IPS-18c (cell line): ENCODE measurements at regions not wholly inside any gene's neighbourhood (a gene's known extent, or its start where the extent isn't known, plus 50 kb on each side); places are given as distances from the start of the nearest gene placed in this dataset.

Experiments
- H3K4me3 ChIP-seq: 2 replicates; pipeline ENCODE4 v1.7.0; 2013; ENCODE audit warnings: low read depth, mild to moderate bottlenecking, low read length, moderate library complexity; ENCODE audit not compliant: insufficient read depth
- H3K9me3 ChIP-seq: one replicate; pipeline ENCODE4 v1.6.1; 2013; ENCODE audit warnings: mild to moderate bottlenecking, low read length, moderate library complexity; ENCODE audit not compliant: control insufficient read depth, insufficient read depth

DNA sequence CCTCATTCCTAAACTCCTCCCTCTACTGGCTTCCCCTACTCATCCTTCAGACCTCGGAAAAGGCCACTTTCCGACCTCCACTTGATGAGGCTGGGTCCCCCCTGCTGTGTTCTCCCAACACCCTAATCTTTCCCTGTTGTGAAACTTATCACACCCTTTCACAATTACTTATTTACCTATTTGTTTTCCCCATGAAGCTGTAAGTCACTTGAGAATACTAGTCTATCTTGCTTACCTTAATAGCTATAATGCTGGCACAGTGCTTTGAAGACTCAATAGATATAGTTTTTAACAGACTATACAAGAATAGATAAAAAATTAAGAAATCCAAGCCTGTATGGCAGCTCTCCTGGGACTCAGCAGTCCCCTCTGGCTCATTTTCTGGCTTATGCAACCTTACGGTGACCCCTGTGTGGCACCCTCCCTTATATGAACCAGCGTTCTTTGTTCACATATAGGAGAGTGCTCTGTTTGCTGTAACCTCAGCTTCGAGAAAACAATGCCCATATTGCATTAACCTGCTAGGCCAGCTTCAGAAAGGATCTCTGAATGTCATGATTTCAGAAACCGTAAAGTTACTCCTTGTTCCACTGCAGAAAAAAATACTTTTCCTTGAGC is 220.4 kb upstream of the PKDCC start:
- H3K9me3 ChIP-seq: no peaks in the 10 kb centered on the region
- H3K4me3 ChIP-seq: no peak overlapping the region

GRCh38 chr2:41828052-41828643 is 219.7 kb upstream of the PKDCC start:
- Histone ChIP-seq H3K4me3 (no peak overlapping the region), H3K9me3 (no peaks in the 10 kb centered on the region)

DNA sequence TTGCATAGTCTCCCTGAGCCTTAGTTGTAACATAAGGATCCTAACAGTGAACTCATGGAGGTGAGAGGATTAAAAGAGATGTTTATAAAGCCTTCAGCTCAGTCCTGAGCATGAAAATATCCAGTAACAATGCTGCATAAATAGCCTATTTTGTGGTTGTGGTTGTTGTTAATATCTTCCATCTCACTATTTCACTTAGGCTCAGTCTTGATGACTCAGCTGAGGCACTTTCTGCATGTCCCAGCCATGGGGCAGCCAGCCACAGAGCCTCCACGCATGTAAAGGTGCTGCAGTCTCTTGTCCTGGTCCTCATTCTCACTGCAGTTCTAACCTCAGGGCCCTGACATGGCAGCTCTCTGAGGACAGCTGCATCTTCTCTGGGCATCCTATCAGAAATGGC is 218.8 kb upstream of the PKDCC start:
- H3K4me3 ChIP-seq: no peak overlapping the region

GRCh38 chr2:41830600-41830999 is 217.2 kb upstream of the PKDCC start:
- no peaks in the 10 kb centered on the region for H3K9me3 ChIP-seq
- H3K4me3 ChIP-seq: no peak overlapping the region

More for the DNA sequence above, 218.8 kb upstream of the PKDCC start:
- no peaks in the 10 kb centered on the region for H3K9me3 ChIP-seq

- Histone ChIP-seq H3K4me3 (no peak overlapping the region), H3K9me3 (no peaks in the 10 kb centered on the region)
Measured at GRCh38 chr2:41832218-41832617, 215.6 kb upstream of the PKDCC start.

GRCh38 chr2:41835401-41835800 is 212.4 kb upstream of the PKDCC start:
- H3K9me3 ChIP-seq: no peaks in the 10 kb centered on the region
- no peak overlapping the region for H3K4me3 ChIP-seq

DNA sequence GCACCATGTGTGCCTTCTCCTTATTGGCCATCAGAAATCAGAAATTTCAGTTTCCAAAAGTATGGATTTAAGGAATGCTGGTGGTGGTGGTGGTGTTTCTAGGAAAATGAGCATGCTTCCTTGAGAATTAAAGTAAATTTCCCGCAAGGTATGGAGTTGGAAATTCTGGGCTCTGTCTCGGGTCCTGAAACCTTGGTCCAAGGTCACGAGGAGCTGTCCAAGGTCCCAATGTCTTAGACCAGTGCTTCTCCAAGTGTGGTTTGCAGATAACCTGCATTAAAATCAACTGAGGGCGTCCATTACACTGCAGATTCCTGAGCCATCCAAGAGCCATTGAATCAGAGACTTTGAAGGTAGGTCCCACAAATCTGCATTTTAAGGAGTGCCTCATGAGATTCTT is 210.9 kb upstream of the PKDCC start:
- Histone ChIP-seq H3K9me3 (no peaks in the 10 kb centered on the region), H3K4me3 (no peak overlapping the region)

GRCh38 chr2:41837610-41838009 is 210.2 kb upstream of the PKDCC start:
- no peak overlapping the region for H3K4me3 ChIP-seq
- no peaks in the 10 kb centered on the region for H3K9me3 ChIP-seq

- H3K4me3 ChIP-seq: peak overlapping the region; percentile 67
- H3K9me3 ChIP-seq: no peaks in the 10 kb centered on the region
Measured at GRCh38 chr2:41840702-41841551, 206.9 kb upstream of the PKDCC start.

DNA sequence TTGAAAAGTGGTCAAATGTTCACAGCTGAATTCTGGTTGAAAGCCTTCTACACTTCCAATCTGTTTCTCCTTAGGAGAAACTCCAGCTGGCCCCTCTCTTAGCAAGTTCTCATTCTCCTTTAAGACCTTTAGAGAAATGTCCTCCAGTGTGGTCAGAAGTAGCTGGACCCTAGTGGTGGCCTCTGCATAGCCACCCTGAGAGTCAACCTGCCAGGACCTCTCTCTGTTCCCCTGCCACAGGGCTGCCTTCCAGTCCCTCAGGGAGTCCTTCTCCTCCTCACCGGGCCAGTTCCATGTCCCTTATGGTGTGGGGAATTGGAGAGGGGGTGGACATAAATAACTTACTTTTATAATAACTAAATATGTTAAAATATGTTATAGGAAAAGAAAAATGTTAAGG is 200.9 kb upstream of the PKDCC start:
- Histone ChIP-seq H3K9me3 (no peaks in the 10 kb centered on the region), H3K4me3 (no peak overlapping the region)

DNA sequence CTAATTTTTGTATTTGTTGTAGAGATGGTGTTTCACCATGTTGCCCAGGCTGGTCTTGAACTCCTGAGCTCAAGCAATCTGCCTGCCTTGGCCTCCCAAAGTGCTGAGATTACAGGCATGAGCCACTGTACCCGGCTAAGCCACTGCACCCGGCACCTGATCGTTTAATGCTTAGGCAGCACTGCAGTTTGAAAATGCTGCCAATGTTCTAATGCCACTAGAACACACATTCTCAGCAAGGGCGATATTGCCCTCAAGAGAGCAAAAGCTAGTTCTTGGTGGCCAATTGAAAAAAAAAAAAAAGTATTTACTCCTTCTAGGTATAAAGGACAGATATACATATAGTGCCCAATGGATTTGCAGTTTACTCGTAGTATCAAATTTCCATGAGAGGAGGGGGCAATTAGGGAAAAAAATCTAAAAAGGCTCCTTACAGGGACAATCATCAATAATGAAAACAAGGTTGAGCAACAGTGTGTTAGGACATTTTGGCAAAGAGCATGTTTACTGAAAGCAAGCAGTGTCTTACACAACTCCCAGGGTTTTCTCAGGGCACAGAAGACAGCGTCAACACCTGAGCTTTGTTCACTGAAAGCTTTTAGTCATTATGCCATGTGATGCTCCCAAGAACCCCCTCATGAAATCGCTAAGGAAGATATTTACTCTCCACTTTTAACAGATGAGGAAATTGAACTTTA is 199.9 kb upstream of the PKDCC start:
- Histone ChIP-seq H3K4me3 (no peak overlapping the region), H3K9me3 (no peaks in the 10 kb centered on the region)

GRCh38 chr2:41851554-41851953 is 196.3 kb upstream of the PKDCC start:
- Histone ChIP-seq H3K9me3 (no peaks in the 10 kb centered on the region), H3K4me3 (no peak overlapping the region)

DNA sequence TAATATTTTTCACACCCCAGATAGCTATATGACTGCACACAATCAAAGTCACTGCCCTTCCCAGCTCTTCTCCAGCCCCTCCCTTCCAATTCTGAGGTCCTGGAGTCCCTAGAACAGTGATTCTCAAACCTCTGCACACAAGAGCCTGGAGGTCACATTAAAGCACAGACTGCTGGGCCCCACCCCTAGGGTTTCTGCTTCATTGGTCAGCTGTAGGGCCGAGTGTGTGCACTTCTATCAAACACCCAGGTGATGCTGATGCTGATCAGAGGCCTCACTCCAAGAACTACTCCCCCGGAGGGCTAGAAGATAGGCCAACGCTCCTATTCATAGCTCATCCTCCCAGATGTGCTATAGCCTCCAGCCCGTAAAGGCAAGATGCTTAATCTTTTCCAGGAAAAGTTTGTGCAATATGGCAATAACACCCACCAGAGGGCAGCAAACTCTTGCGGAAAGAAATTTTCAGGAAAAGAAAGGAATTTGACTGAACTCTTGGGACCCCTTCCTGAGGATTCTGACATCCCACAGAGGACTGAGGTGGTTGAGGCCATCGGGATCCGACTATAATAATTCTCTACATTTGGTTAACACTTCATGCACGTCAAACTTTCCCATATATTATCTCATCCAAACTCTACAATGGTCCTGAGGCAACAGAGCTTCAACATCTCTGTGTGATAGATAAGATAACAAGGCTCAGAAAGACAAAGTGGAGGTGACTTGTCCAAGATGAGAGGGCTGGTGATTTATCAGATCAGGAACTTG is 194.2 kb upstream of the PKDCC start:
- Histone ChIP-seq H3K4me3 (no peak overlapping the region), H3K9me3 (no peaks in the 10 kb centered on the region)

DNA sequence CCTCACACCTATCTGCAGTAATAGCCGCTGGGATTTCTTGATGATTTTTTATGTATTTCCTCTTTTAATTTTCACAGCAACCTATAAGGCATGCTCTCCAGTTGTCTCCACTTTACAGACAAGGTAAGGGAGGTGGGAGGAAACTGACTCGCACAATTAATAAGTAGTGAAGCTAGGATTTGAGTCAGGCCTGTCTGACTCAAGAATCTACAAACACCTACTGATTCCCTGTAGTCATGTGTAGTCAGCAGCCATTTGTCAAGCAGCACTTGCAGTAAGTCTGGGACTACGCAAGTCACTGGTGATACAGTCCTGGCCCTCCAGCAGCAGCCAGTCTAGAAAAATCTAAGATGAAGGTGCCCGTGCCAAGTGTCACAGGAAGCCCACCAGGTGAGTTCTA is 193.6 kb upstream of the PKDCC start:
- Histone ChIP-seq H3K9me3 (no peaks in the 10 kb centered on the region), H3K4me3 (no peak overlapping the region)

DNA sequence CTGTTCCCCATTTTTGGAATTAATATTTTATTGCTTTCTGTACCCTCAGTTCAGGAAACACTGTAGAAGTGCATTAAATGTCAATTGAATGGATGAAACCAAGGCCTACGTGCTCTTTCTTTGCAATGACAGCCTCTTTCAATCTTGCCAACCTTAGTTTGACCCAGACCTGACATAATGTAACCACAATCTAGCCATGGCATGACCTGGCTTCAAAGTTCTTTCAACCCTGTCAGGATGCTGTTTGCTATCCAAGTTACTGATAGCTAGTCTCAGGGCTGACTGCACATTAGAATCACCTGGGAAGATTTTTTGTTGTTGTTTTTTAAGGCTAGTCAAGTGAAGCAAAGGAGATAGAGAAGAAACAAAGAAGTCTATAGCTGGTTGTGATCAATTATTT is 190.9 kb upstream of the PKDCC start:
- H3K9me3 ChIP-seq: no peaks in the 10 kb centered on the region

DNA sequence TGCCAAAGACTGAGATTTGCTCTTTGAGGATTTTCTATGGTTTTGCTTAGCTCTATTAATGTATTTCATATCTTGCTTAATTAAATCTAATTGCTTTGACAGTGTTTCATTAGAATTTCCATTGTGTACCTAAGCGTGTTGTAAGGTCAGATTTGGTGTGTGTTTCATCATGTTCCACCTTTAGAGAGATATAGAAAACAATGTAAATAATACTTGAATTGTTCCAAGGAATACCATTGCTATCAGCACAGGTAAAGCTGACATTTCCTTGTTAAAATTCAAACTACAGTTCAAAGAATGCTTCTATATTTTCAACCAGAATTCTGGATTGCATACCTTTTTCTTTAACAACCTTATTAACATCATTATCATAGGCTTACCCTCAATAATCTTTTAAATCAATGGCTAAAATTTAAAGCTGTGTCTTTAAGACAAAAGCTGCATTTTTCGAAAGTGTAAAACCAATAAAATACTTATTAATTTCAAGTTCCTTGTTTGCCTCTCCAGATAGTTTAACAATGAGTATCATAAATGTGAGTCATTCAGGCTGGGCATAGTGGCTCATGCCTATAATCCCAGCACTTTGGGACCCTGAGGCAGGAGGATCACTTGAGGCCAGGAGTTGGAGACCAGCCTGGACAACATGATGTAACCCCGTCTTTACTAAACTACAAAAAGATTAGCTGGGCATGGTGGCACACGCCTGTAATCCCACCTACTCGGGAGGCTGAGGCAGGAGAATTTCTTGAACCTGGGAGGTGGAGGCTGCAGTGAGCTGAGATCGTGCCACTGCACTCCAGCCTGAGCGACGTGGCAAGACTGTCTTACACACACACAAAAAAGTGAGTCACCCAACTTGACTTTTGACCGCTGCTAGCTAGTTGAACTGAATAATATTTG is 188.0 kb upstream of the PKDCC start:
- Histone ChIP-seq H3K4me3 (no peak overlapping the region), H3K9me3 (no peaks in the 10 kb centered on the region)

More for the DNA sequence above, 190.9 kb upstream of the PKDCC start:
- H3K4me3 ChIP-seq: no peak overlapping the region
